AG04450 (cell line): ENCODE measurements at regions not wholly inside any gene's neighbourhood (a gene's known extent, or its start where the extent isn't known, plus 50 kb on each side); places are given as distances from the start of the nearest gene placed in this dataset.

Experiments
- CTCF ChIA-PET: fragments of 300-600, 350-600 bp; formaldehyde crosslinking; extraction: SDS; loops from one replicate; lab custom pipeline; 2022; ENCODE audit warnings: antibody characterized with exemption, inconsistent platforms; lab: Charles Lee
- POLR2A ChIA-PET: fragments of 350-600 bp; formaldehyde crosslinking; extraction: SDS; loops from one replicate; lab custom pipeline; 2021; ENCODE audit warnings: antibody characterized with exemption, inconsistent platforms; lab: Yijun Ruan, JAX
- DNase-seq: peaks from one replicate; pipeline ENCODE4 v3.0.0-alpha.2; 2011; ENCODE audit warnings: low read depth, low spot score
- H3K27ac ChIP-seq: one replicate; pipeline ENCODE4 v1.5.1; 2012; ENCODE audit warnings: low read depth, low read length, control low read depth
- H3K27me3 ChIP-seq: one replicate; pipeline ENCODE4 v1.6.0; 2012; ENCODE audit warnings: low read length; ENCODE audit not compliant: control insufficient read depth, insufficient read depth
- H3K4me3 ChIP-seq: 2 replicates; pipeline ENCODE4 v1.5.1; 2011; ENCODE audit warnings: mild to moderate bottlenecking, low read depth, low read length, control low read depth
- H3K9me3 ChIP-seq: 2 replicates; pipeline ENCODE4 v1.5.1; 2012; ENCODE audit warnings: low read length; ENCODE audit not compliant: control insufficient read depth, insufficient read depth
- TF ChIP-seq, protein P1 (sequence below): IDR thresholded peaks from 2 replicates; pipeline ENCODE4 v1.5.1; 2011; ENCODE audit warnings: low read depth, low read length, control low read depth, inconsistent platforms

DNA sequence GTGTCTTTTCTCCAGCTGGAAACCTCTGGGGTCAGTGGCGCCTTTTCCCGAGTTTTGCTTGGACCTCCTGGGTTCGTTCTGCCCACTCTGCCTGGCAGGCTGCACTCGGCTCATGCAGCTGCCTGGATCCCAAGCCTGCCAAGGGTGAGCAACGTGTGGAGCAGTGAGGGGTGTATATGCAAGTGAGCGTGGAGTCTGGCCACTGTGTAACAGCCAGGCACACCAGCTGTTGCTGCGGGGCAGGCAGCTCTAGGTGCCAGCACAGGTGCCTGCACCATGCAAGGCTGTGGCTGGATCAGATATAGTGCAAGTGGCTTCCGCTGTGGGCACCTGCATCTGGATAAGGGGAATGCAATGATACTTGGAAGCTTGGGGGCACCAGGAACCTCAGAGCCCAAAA, 699.4 kb downstream of the SLITRK1 start:
- ChIA-PET POLR2A (no interaction called here), CTCF (no interaction called here)
- no peak for DNase-seq

DNA sequence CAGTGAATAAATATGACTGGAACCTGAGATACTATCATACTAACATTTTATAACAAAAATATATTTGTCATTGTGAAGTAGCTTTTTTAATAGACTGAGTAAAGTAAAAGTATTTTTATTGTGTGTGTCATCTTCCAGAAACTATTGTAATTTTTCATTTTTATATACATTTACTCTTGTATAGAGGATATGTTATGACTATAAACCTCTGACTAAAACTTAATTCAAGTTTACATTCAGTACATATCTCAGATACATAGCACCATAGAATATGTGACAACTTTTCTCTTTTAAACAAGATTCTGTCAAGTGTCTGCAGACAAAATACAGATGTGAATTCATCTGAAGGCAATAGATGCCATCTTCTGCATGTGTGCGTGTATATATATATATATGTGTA, 704.3 kb downstream of the SLITRK1 start:
- Histone ChIP-seq H3K4me3 (no peak overlapping the region), H3K27me3 (no peaks in the 10 kb centered on the region), H3K27ac (no peak overlapping the region), H3K9me3 (peaks cover 3% of the 10 kb centered on the region; the same call in 1 of the 2 replicates)
- CTCF ChIA-PET: no interaction called here
- no peak for DNase-seq
- POLR2A ChIA-PET: no interaction called here
- TF ChIP-seq, protein P1, sequence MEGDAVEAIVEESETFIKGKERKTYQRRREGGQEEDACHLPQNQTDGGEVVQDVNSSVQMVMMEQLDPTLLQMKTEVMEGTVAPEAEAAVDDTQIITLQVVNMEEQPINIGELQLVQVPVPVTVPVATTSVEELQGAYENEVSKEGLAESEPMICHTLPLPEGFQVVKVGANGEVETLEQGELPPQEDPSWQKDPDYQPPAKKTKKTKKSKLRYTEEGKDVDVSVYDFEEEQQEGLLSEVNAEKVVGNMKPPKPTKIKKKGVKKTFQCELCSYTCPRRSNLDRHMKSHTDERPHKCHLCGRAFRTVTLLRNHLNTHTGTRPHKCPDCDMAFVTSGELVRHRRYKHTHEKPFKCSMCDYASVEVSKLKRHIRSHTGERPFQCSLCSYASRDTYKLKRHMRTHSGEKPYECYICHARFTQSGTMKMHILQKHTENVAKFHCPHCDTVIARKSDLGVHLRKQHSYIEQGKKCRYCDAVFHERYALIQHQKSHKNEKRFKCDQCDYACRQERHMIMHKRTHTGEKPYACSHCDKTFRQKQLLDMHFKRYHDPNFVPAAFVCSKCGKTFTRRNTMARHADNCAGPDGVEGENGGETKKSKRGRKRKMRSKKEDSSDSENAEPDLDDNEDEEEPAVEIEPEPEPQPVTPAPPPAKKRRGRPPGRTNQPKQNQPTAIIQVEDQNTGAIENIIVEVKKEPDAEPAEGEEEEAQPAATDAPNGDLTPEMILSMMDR: no peak

More for the DNA sequence above, 699.4 kb downstream of the SLITRK1 start:
- TF ChIP-seq, protein P1: no peak
- peaks cover 13% of the 10 kb centered on the region for H3K9me3 ChIP-seq
- no peak overlapping the region for H3K4me3 ChIP-seq
- no peak overlapping the region for H3K27ac ChIP-seq
- H3K27me3 ChIP-seq: no peaks in the 10 kb centered on the region

DNA sequence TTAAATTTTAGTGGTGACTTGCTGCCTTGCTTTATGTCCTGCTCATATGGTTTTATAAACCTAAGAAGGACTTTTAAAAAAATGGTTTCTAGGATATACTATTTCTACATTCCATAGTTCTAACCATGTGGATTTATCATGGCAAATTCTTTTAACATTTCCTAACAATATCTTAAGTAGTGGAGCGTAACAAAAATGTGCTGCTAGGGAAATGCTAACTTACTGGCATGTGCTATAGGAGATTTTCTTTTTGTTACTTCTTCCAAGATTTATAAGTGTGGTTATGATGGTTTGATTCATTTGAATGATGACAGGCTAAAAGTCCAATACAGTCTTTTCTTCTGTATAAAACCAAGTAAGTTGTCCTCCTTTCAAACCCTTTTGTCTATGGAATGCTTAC, 713.7 kb downstream of the SLITRK1 start:
- ChIA-PET POLR2A (no interaction called here), CTCF (no interaction called here)
- TF ChIP-seq, protein P1: no peak
- H3K27me3 ChIP-seq: no peaks in the 10 kb centered on the region
- H3K4me3 ChIP-seq: no peak overlapping the region
- H3K9me3 ChIP-seq: peaks cover 5% of the 10 kb centered on the region; the same call in 1 of the 2 replicates
- no peak for DNase-seq
- H3K27ac ChIP-seq: no peak overlapping the region

DNA sequence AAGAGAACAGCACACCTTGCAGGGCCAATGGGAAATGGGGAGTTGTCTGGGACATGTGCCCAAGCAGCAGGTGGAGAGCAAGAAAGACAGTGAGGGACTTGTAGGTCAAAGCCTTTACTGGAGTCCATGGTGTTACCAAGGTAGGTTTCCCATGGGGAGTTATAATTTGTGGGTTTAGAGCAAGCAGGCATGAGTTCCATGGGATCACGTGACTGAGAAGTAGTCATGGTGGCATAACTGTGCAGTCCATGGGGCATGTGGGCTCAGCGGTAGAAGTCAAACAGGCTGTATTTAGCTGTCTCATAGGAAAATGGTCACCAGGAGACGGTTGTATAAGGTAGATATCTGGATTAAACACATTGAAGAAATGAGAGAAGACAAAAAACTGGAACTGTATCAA, 715.1 kb downstream of the SLITRK1 start:
- H3K27ac ChIP-seq: no peak overlapping the region
- H3K27me3 ChIP-seq: no peaks in the 10 kb centered on the region
- CTCF ChIA-PET: no interaction called here
- TF ChIP-seq, protein P1: no peak
- H3K4me3 ChIP-seq: no peak overlapping the region
- H3K9me3 ChIP-seq: peaks cover 5% of the 10 kb centered on the region; the same call in 1 of the 2 replicates
- DNase-seq: no peak
- POLR2A ChIA-PET: no interaction called here

DNA sequence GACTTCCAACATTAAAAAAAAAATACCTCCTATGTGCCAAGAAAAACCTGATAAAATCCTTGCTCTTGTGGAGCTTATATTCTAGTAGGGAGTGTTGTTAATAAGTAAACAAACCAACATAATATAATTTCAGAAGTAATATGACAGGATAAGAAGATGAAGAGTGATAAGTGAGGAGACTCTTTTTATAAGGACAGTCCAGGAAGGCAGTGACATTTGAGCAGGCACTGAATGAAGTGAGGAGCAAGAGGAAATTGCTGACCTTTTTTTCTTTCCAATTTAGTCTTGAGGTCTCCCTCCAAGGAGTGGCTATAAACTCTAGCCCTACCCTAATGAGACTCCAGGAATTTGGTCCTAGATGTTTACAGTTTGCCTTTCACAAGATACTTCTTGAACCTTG, 715.7 kb downstream of the SLITRK1 start:
- Histone ChIP-seq H3K27ac (no peak overlapping the region), H3K4me3 (no peak overlapping the region), H3K27me3 (no peaks in the 10 kb centered on the region), H3K9me3 (peaks cover 5% of the 10 kb centered on the region; the same call in 1 of the 2 replicates)
- DNase-seq: no peak
- TF ChIP-seq, protein P1: no peak
- ChIA-PET CTCF (no interaction called here), POLR2A (no interaction called here)
